Transverse colon (tissue), 4 donors: ENCODE measurements at regions not wholly inside any gene's neighbourhood (a gene's known extent, or its start where the extent isn't known, plus 50 kb on each side); places are given as distances from the start of the nearest gene placed in this dataset.

ENCODE experiments used
- DNase-seq: peaks from one replicate; pipeline ENCODE4 v3.0.0-alpha.2; 2019
- H3K27ac ChIP-seq, 4 donors: fragments of 200-600 bp; sonication (generic); 2 replicates each; pipeline ENCODE4 v1.5.1; 2016 to 2018; ENCODE audit warnings: inconsistent platforms in 4 of 4
- H3K27me3 ChIP-seq: fragments of 200-600 bp; sonication (generic); 2 replicates; pipeline ENCODE4 v1.5.1; 2017; ENCODE audit warnings: inconsistent platforms
- H3K36me3 ChIP-seq, 4 donors: fragments of 200-600 bp; sonication (generic); 2 replicates each; pipeline ENCODE4 v1.5.1; 2017 to 2019; ENCODE audit warnings: inconsistent platforms in 4 of 4
- H3K4me1 ChIP-seq, 4 donors: fragments of 200-600 bp; sonication (generic); 2 replicates each; pipeline ENCODE4 v1.5.1; 2017 to 2020; ENCODE audit warnings: inconsistent platforms in 4 of 4
- H3K4me3 ChIP-seq, 4 donors: fragments of 200-600 bp; sonication (generic); 1 replicate in 1 of 4; 2 replicates in 3 of 4; pipeline versions ENCODE4 v1.5.1 to v1.6.1; 2017 to 2019; ENCODE audit warnings: inconsistent platforms in 4 of 4
- H3K9me3 ChIP-seq, 2 donors: fragments of 200-600 bp; sonication (generic); 2 replicates each; pipeline ENCODE4 v1.5.1; 2017 to 2019; ENCODE audit warnings: inconsistent platforms in 2 of 2
- EP300 ChIP-seq: sonication (generic); formaldehyde crosslinking; IDR thresholded peaks from one replicate; pipeline ENCODE4 v1.6.1; 2017; ENCODE audit warnings: antibody characterized with exemption, low read depth
- POLR2A ChIP-seq: fragments of 450-650 bp; IDR thresholded peaks from one replicate; pipeline ENCODE4 v1.6.1; 2016; ENCODE audit warnings: antibody characterized with exemption, mild to moderate bottlenecking, moderate library complexity
- POLR2AphosphoS5 ChIP-seq, 3 donors: sonication (generic); formaldehyde crosslinking; IDR thresholded peaks; one replicate each; pipeline ENCODE4 v1.6.1; 2016; ENCODE audit warnings: antibody characterized with exemption in 3 of 3
- WGBS, 2 donors: methylation state at CpG; one replicate each; pipeline ENCODE4 v1.1.5; 2018; ENCODE audit warnings: low coverage in 1 of 2; 5-methylcytosine and 5-hydroxymethylcytosine counted together
- in situ Hi-C, 4 donors: fragments of 200-750 bp; cut with MboI; loops; one replicate each; pipeline versions ENCODE4 v1.15.0 to v1.15.1; 2017; ENCODE audit warnings: low sequenced_read_pairs in 3 of 4, low pct_ligation_motif_present in 1 of 4, low pct_unique_long_range_greater_than_20kb in 1 of 4
- intact Hi-C: fragments of 100-400 bp; cut with DNase I; formaldehyde crosslinking; loops from one replicate; pipeline ENCODE4 v1.15.1; 2023; ENCODE audit warnings: low total_unique reads
- TF ChIP-seq, protein P1 (sequence below), 5 experiments: fragments of 200-600 bp in 3 of 5; fragments of 450-650 bp in 2 of 5; sonication (generic) in 3 of 5; IDR thresholded peaks; 1 replicate in 2 of 5; 2 replicates in 3 of 5; pipeline ENCODE4 v1.5.1; 2016 to 2017; ENCODE audit warnings: antibody characterized with exemption in 5 of 5, inconsistent platforms in 3 of 5, mild to moderate bottlenecking in 2 of 5, moderate library complexity in 1 of 5

DNA sequence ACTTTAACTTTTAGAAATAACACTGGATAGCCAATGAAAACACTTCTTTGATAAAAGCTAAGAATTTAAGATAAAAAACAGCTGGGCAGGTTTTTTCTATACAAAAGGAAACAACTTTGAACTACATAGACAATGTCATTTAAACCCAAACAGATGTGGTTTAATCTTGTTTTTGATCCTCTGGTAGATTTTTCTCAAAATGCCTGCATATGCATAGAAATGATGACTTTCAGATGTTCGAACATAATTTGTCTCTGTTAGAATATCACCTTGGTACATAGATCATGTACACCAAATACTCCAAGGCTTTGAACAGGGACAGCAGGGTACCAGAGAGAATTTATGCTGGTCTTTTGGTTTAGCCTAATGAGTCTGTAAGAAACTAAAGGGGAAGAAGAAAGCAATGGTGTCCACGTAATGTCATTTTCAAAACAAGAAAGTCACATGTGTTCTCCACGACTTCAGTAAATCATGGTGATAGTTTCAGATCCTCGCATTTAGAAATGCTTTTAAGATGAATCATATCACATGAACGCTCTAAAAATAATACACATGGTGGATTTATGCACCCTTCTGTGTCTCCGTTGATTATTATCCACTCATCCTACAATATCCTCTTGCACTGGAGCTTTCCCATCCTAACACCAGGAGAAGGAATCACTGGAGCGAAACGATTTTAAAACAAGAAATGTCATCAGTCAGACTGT lies 160.1 kb upstream of the PDZRN3 start:
- TF ChIP-seq EP300 = no peak
- no peak for TF ChIP-seq POLR2A
- TF ChIP-seq POLR2AphosphoS5 (IDR thresholded peaks at IDR 0.05) = peak in 1 of 3 donors; percentile 19
- TF ChIP-seq, protein P1, sequence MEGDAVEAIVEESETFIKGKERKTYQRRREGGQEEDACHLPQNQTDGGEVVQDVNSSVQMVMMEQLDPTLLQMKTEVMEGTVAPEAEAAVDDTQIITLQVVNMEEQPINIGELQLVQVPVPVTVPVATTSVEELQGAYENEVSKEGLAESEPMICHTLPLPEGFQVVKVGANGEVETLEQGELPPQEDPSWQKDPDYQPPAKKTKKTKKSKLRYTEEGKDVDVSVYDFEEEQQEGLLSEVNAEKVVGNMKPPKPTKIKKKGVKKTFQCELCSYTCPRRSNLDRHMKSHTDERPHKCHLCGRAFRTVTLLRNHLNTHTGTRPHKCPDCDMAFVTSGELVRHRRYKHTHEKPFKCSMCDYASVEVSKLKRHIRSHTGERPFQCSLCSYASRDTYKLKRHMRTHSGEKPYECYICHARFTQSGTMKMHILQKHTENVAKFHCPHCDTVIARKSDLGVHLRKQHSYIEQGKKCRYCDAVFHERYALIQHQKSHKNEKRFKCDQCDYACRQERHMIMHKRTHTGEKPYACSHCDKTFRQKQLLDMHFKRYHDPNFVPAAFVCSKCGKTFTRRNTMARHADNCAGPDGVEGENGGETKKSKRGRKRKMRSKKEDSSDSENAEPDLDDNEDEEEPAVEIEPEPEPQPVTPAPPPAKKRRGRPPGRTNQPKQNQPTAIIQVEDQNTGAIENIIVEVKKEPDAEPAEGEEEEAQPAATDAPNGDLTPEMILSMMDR (IDR thresholded peaks at IDR 0.05) = no peak
- peak overlapping the region in 3 of 4 donors; percentile 13 to 26 (median 14) for H3K27ac ChIP-seq
- in situ Hi-C loops = no loop called here
- no peak overlapping the region for H3K4me3 ChIP-seq
- no peak for DNase-seq
- peaks cover 0 to 7% (median 0%) of the 10 kb centered on the region in 4 donors for H3K4me1 ChIP-seq
- H3K9me3 ChIP-seq = no peaks in the 10 kb centered on the region
- no peaks in the 10 kb centered on the region for H3K36me3 ChIP-seq
- intact Hi-C loops = no loop called here
- 72 to 78% methylated on average over 8 of the region's 8 CpGs for WGBS, 2 donors
- H3K27me3 ChIP-seq = no peaks in the 10 kb centered on the region

DNA sequence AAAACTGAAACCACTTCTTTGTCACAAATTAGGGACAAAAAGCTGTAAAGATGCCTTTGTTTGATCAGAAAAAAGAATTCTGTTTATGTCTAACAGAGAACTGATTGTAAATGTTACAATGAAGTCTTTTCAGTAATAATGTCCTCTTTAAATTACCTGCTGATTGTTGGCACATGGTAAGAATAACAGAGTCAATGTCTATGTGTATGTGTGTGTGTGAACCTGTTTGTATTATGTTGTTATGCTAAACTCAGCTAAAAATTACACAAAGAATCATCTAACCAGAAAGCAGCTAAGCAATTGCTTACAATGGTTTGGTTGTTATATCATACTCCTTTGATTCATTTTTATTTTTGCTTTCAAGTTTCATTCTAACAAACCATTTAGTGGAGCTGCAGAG lies 159.1 kb upstream of the PDZRN3 start:
- TF ChIP-seq EP300 = no peak
- TF ChIP-seq POLR2AphosphoS5 (IDR thresholded peaks at IDR 0.05) = no peak
- TF ChIP-seq POLR2A = no peak
- TF ChIP-seq, protein P1 (IDR thresholded peaks at IDR 0.05) = no peak
- no peaks in the 10 kb centered on the region for H3K36me3 ChIP-seq
- peak overlapping the region in 2 of 4 donors; percentile 14 to 26 for H3K27ac ChIP-seq
- no peak for DNase-seq
- in situ Hi-C loops (no loop called here), intact Hi-C loops (no loop called here)
- H3K4me3 ChIP-seq = no peak overlapping the region
- H3K9me3 ChIP-seq = no peaks in the 10 kb centered on the region
- peaks cover 0 to 7% (median 0%) of the 10 kb centered on the region in 4 donors for H3K4me1 ChIP-seq
- no peaks in the 10 kb centered on the region for H3K27me3 ChIP-seq

DNA sequence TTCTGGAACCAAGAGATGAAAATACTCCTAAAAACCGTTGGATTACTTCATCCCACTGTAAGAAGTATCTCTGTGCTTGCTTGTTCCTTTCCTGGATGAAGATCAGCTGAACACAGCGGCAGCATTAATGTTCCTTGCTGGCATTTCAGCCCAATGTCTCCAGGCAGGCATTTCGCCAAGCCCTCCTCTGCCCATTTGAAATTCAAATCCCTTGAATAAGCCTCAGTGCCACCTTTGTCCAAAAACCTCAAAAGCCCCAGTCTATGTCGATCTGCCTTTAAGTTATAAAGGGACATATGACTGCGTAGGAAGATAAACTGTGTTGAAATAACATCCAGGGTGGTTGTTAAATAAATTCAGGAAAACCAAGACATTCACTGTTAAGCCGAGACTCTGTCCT lies 156.8 kb upstream of the PDZRN3 start:
- no peaks in the 10 kb centered on the region for H3K36me3 ChIP-seq
- in situ Hi-C loops = no loop called here
- intact Hi-C loops = no loop called here
- no peak overlapping the region for H3K4me3 ChIP-seq
- H3K27me3 ChIP-seq = no peaks in the 10 kb centered on the region
- H3K27ac ChIP-seq = no peak overlapping the region
- no peaks in the 10 kb centered on the region for H3K9me3 ChIP-seq
- TF ChIP-seq POLR2A = no peak
- no peak for TF ChIP-seq POLR2AphosphoS5 (IDR thresholded peaks at IDR 0.05)
- TF ChIP-seq, protein P1 (IDR thresholded peaks at IDR 0.05) = no peak
- TF ChIP-seq EP300 = no peak
- DNase-seq = no peak
- 81 to 89% methylated on average over 6 of the region's 6 CpGs for WGBS, 2 donors
- H3K4me1 ChIP-seq = peaks cover 0 to 7% (median 0%) of the 10 kb centered on the region in 4 donors

DNA sequence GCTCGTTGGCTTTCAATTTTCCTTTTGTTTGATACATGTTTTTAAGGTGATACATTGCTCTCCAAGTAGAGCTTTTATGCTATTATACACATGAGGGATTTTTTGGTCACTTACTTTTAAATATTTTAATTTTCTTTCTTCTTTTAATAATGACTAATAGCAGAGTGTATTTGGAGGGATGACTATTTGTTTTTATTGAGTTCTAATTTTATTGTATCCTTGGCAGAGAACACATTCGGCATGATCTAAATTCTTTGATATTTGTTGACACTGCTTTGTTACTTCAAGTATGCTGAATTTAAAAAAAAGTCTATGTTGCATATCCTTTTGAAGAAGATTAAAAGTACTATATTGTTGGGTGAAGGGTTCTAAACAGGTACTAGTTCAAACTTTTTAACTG lies 149.9 kb upstream of the PDZRN3 start:
- Histone ChIP-seq H3K27ac (no peak overlapping the region), H3K27me3 (no peaks in the 10 kb centered on the region), H3K4me1 (no peaks in the 10 kb centered on the region), H3K36me3 (no peaks in the 10 kb centered on the region), H3K9me3 (no peaks in the 10 kb centered on the region), H3K4me3 (no peak overlapping the region)
- in situ Hi-C loops (no loop called here), intact Hi-C loops (loop anchor here (5.0 kb wide), 1 partner anchor 1952 kb away; no protein-coding TSS in a partner anchor)
- TF ChIP-seq POLR2A (no peak), EP300 (no peak), POLR2AphosphoS5 (IDR thresholded peaks at IDR 0.05) (no peak)
- TF ChIP-seq, protein P1 (IDR thresholded peaks at IDR 0.05) = no peak
- no peak for DNase-seq
- 41 to 48% methylated on average over 2 of the region's 2 CpGs for WGBS, 2 donors
